NAMALWA (cell line): ENCODE measurements at regions not wholly inside any gene's neighbourhood (a gene's known extent, or its start where the extent isn't known, plus 50 kb on each side); places are given as distances from the start of the nearest gene placed in this dataset.

Experiments used
- DNase-seq: peaks from one replicate; pipeline ENCODE4 v3.0.0-alpha.2; 2015; ENCODE audit warnings: low spot score

DNA sequence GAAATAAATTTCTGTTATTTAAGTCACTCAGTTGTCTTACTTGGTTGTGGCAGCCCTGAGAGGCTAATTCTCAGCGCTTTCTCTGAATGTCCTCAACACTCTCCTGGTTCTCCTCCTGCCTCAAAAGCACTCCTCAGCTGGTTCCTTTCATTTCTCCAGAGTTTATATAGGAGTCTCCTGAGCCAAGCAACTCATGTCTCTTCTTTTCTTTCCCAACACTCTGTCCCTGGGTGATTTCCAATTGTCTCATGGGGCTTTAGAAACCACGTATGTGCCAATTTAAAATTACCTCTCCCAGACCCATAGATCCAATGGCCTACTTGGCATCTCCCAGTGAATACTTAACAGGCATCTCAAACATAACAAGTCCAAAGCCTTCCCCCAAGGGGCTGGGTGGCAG is 184.3 kb downstream of the TTC32 start:
- no peak for DNase-seq

DNA sequence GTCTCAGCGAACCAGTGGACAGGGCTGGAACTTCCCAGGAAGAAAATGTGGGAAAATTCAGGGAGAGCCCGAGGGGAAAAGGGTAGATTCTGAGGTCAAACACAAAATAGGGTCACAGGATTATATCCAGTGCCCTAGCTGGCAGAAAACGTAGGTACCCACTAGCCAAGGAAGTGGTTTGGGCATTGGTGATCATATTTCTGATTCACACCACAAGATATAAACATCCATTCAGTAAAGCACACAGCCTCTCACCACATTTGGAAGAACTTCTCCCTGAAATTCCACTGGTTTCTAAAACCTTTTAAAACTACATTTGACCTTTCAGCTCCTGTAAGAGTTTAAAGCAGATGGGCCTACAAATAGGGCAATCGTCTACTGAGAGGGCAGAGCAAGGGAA is 186.9 kb downstream of the TTC32 start:
- no peak for DNase-seq

DNA sequence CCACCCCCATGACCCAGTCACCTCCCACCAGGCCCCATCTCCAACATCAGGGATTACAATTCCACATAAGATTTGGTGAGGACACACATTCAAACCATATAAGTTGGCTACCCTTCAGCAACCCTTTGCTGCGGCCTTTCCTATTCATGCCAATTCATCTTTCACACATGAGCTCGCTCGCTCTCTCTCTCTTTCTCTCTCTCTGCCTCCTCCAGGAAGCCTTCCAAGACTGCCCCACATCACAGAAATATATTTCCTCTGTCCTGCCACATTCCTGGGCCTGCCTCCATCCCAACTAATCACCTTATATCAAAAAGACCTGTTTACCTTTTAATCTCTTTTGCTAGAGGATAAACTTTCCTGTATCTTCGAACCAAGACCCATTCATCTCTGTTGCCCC is 188.9 kb downstream of the TTC32 start:
- DNase-seq = no peak

DNA sequence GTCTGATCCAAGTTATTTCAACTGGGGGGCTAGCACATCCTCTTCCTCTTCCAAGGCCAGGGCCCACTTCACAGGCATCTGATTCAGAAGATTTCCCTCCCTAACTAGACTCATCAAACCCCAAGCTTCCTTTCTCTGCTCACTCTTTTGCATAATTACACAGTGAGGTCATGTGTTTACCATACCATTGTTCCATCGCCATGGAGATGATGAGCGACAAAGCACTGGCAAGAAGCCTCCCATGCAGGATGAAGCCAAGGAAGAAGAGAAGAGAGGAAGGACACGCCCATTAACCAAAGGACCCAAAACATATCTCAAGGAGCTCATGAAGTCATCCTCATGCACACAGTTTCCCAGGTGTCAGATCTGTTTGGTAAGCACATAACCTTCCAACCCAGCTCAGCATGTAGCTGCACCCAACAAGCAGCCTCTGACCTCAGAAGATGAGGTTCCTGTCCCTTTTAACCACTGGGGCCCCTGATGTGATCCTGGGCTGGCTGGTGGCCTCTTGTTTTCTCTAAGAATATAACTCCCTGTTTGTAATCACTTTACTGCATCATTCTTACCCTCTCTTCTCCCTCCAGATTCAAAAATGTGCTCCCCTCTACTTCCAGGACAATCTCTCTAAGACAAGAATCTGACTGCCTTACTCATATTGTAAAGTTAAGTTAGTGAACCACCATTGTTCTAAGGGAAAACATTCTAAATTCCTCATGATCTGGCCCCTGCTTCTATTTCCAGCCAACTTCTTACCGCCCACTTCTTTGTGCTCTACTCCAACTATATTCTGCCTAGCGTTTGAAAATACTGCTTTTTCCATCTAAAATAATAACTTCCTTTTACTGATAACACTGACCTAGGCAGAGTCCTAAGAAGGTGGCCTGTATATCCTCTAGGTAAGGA is 190.1 kb downstream of the TTC32 start:
- peak; percentile 25 for DNase-seq

GRCh38 chr2:19710230-19710629 is 191.6 kb downstream of the TTC32 start:
- no peak for DNase-seq

DNA sequence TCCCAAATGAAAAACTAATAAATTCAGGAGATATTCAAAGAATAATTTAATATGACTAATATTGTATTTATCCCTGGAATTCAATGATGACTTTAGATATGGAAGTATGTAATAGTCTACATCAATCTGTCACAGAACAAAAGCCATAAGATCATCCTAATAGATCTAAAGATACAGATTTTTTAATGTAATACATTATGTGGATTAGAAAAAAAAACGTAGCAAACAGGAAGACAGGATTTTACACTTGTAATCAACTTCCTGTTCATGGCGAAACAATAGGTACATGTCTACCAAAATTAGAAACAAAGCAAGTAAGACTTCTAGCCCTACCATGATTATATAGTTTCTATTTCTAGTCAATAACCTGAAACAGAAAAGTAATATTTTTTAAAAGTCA is 192.2 kb downstream of the TTC32 start:
- no peak for DNase-seq

GRCh38 chr2:19708776-19709175 is 193.0 kb downstream of the TTC32 start:
- no peak for DNase-seq

GRCh38 chr2:19706332-19706731 is 195.5 kb downstream of the TTC32 start:
- no peak for DNase-seq

GRCh38 chr2:19702267-19702666 is 199.5 kb downstream of the TTC32 start:
- DNase-seq = no peak

- DNase-seq = no peak
These were observed 200.8 kb downstream of the TTC32 start for GRCh38 chr2:19700861-19701585.

GRCh38 chr2:19697131-19697530 is 204.7 kb downstream of the TTC32 start:
- DNase-seq = no peak

GRCh38 chr2:19695706-19696105 is 206.1 kb downstream of the TTC32 start:
- no peak for DNase-seq

DNA sequence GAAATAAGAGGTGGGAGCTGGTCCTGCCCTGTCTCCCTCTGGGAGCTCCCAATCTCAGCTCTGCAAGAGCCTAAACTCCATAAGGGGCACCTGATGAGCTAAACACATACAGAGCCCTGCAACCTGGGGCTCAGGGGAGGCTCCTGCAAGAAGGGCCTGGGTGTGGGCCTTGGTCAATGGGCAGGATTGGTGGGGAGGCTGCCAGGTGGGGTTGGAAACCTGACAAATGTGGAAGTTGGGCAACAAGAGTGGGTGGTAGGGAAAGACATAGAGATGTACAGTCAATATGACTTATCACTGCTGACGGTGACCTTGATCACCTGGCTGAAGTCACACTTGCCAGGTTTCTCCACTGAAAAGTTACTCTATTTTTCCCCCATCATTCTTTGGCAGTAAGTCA is 209.9 kb downstream of the TTC32 start:
- DNase-seq = no peak

DNA sequence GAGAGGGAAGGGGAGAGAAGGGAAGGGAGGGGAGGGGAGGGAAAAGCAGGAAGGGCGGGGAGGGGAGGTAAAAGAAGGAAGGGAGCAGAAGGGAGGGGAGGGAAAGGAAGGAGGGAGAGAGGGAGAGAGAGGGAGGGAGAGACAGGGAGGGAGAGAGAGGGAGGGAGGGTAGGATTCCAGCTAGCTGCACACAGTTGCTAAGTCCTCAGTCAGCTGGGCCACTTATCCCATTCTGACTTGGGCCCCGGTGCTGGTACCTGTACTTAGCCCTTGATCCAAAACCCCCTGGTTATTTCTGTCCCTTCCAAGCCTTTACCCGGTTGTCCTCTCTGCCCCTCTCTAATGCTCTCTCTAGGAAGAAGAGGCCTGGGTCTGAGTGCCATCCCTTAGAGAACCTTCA is 211.4 kb downstream of the TTC32 start:
- DNase-seq = no peak

- no peak for DNase-seq
These were observed 212.1 kb downstream of the TTC32 start for GRCh38 chr2:19689646-19690168.

GRCh38 chr2:19688059-19688458 is 213.7 kb downstream of the TTC32 start:
- DNase-seq = no peak

GRCh38 chr2:19687017-19687659 is 214.6 kb downstream of the TTC32 start:
- no peak for DNase-seq

DNA sequence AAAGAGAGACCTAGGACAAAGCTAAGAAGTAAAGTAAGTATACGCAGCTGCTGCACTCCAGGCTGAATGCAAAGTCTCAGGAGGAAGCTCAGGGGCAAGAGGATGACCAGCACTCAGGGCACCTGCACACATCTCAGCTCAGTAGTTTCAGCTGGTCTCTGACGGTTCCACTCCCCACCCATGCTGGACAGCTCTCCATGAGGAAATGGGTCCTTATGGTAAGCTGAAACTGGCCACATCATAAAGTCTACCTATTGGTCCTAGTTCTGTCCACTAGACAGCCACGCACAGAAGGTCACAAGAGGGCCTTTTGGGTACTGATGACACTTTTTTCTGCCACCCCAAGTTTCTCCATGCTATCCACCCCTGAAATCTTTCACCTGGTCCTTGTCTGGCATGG is 215.3 kb downstream of the TTC32 start:
- DNase-seq = no peak

GRCh38 chr2:19685731-19686130 is 216.1 kb downstream of the TTC32 start:
- DNase-seq = no peak

- no peak for DNase-seq
These were observed 217.3 kb downstream of the TTC32 start for GRCh38 chr2:19684516-19684915.

DNA sequence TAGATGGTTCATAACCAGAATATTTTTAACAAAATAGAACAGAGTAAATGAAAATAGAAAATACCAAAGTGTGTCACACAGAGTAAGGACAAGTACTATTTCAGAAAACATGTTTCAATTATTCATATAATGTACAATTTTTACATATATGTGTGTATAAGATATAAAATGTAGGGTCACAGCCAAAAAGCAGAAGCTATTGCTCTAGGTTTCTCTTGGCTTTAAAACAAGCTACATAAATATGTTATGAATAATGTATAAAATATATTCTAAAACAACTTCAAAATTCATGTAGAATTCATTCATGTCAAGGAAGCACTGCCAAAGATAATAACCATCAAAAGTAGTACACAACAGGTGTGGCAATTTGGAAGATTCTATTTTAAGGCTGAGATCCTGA is 218.2 kb downstream of the TTC32 start:
- DNase-seq = no peak

DNA sequence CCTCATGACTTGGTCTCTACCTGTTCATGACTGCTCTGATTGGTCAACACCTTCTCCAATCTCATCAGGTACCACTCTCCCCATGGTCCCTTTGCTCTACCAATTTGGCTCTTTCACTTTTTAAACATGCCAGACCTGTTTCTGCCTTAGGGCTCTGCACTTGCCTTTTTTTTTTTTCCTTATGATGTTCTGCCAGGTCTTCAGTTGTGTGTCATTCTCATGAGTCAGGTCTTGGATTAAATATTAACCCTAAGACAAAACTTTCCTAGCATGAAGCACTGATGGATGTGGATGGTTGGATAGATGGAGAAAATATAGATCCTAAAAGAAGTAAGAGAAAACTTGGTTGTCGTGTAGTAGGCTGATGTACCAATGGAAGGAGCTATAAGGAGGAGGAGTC is 219.3 kb downstream of the TTC32 start:
- no peak for DNase-seq
